ENCODE measurements at regions not wholly inside any gene's neighbourhood (a gene's known extent, or its start where the extent isn't known, plus 50 kb on each side); places are given as distances from the start of the nearest gene placed in this dataset.

- Histone ChIP-seq H3K79me2 (ENCODE audit: control insufficient read depth in 1 of 2, insufficient read depth in 2 of 2, low read length in 2 of 2) (no peaks in the 10 kb centered on the region), H3K4ac (replicated peaks; ENCODE audit: insufficient read length, low read depth, low read length) (no peak overlapping the region), H2BK15ac (ENCODE audit: low read length) (no peak overlapping the region), H3K23ac (ENCODE audit: insufficient read length) (no peak overlapping the region), H3K56ac (replicated peaks; ENCODE audit: insufficient read length, low read depth, low read length) (no peak overlapping the region), H3K79me1 (ENCODE audit: low read depth, low read length) (no peaks in the 10 kb centered on the region), H3K9ac (replicated peaks in 1 of 4; ENCODE audit: extremely low read depth in 1 of 4, low read depth in 3 of 4, low read length in 3 of 4) (no peak overlapping the region), H2BK12ac (ENCODE audit: low read depth, low read length) (no peak overlapping the region), H3K36me3 (ENCODE audit: control insufficient read depth in 2 of 4, insufficient read depth in 4 of 4, low read length in 3 of 4) (no peaks in the 10 kb centered on the region), H3K27me3 (replicated peaks in 1 of 4; ENCODE audit: control insufficient read depth in 3 of 4, extremely low read depth in 1 of 4, insufficient read depth in 3 of 4, low read length in 3 of 4) (no peaks in the 10 kb centered on the region; a peak in 2 of 7 replicates), H2BK120ac (replicated peaks; ENCODE audit: low read depth, low read length) (no peak overlapping the region), H3K14ac (ENCODE audit: insufficient read length) (no peak overlapping the region), H4K20me1 (replicated peaks in 1 of 2; ENCODE audit: control insufficient read depth in 1 of 2, insufficient read depth in 2 of 2, low read length in 2 of 2) (no peaks in the 10 kb centered on the region), H3K18ac (ENCODE audit: extremely low read depth, low read length) (no peak overlapping the region), H2AFZ (ENCODE audit: low read length) (no peak overlapping the region), H3K4me2 (ENCODE audit: insufficient read depth in 1 of 2, low read depth in 2 of 2, low read length in 2 of 2) (no peak overlapping the region; a peak in 1 of 4 replicates), H2BK5ac (ENCODE audit: low read depth, low read length) (no peak overlapping the region), H3K9me3 (ENCODE audit: insufficient read depth in 2 of 2, low read depth in 1 of 2, low read length in 1 of 2) (peaks cover 8 to 31% of the 10 kb centered on the region in 2 experiments; a peak in 3 of 4 replicates), H4K91ac (replicated peaks; ENCODE audit: insufficient read length, low read length) (no peak overlapping the region), H3K4me3 (ENCODE audit: extremely low read depth in 1 of 4, insufficient read depth in 2 of 4, low read depth in 3 of 4, low read length in 4 of 4) (no peak overlapping the region), H4K8ac (ENCODE audit: extremely low read depth, insufficient read depth, low read length) (no peak overlapping the region), H3K4me1 (replicated peaks in 1 of 4; ENCODE audit: control insufficient read depth in 3 of 4, insufficient read depth in 4 of 4, low read length in 3 of 4) (peaks cover 0 to 17% (median 0%) of the 10 kb centered on the region in 4 experiments; a peak in 4 of 7 replicates), H4K5ac (ENCODE audit: insufficient read length, low read depth, low read length) (no peak overlapping the region), H3K27ac (ENCODE audit: low read depth, low read length) (no peak overlapping the region), H3K23me2 (ENCODE audit: low read depth, low read length) (no peaks in the 10 kb centered on the region), H2AK5ac (ENCODE audit: low read depth, low read length) (no peak overlapping the region; the same call in 1 of the 2 replicates), H2BK20ac (ENCODE audit: low read length) (no peak overlapping the region)
- FAIRE-seq (no peak), DNase-seq (ENCODE audit: low read depth in 1 of 2, low spot score in 2 of 2) (no peak)
- ChIA-PET CTCF (ENCODE audit: partially characterized antibody) (no interaction called here), POLR2A (ENCODE audit: partially characterized antibody) (no interaction called here)
- WGBS, 2 experiments (ENCODE audit: extremely low coverage in 1 of 2, insufficient coverage in 1 of 2, insufficient read length in 1 of 2, insufficient replicate concordance in 2 of 2, low coverage in 1 of 2, low lambda C conversion rate in 2 of 2, missing lambda C conversion rate in 1 of 2) = 88% methylated on average over 8 of the region's 8 CpGs; no CpG with 5 or more reads in 1 of the 2 experiments
- TF ChIP-seq HDAC6 (IDR thresholded peaks at IDR 0.05; ENCODE audit: low read depth, low read length) = no peak
- no peak for TF ChIP-seq TEAD4 (IDR thresholded peaks at IDR 0.05; ENCODE audit: low read depth, low read length)
- no peak for TF ChIP-seq SIX5 (IDR thresholded peaks at IDR 0.05; ENCODE audit: low read depth, low read length)
- TF ChIP-seq CHD1 (IDR thresholded peaks at IDR 0.05; ENCODE audit: low read depth, low read length) = no peak
- TF ChIP-seq CHD2 (IDR thresholded peaks at IDR 0.05; ENCODE audit: low read length) = no peak
- TF ChIP-seq KDM1A (IDR thresholded peaks at IDR 0.05; ENCODE audit: borderline replicate concordance, low read length) = no peak
- no peak for TF ChIP-seq POLR2AphosphoS5 (IDR thresholded peaks at IDR 0.05; ENCODE audit: low read depth, low read length)
- no peak for TF ChIP-seq SRF (IDR thresholded peaks at IDR 0.05; ENCODE audit: low read depth, low read length)
- no peak for TF ChIP-seq POLR2A (IDR thresholded peaks at IDR 0.05; ENCODE audit: control extremely low read depth in 1 of 2, low read depth in 2 of 2, low read length in 2 of 2)
- no peak for TF ChIP-seq PHF8 (conservative IDR thresholded peaks at IDR 0.05; ENCODE audit: low read depth, low read length)
- TF ChIP-seq EGR1 (IDR thresholded peaks at IDR 0.05; ENCODE audit: borderline replicate concordance, low read depth, low read length) = no peak
- TF ChIP-seq CEBPB (IDR thresholded peaks at IDR 0.05; ENCODE audit: low read depth, low read length) = no peak
- no peak for TF ChIP-seq JUN (IDR thresholded peaks at IDR 0.05; ENCODE audit: low read depth, low read length)
- no peak for TF ChIP-seq TBP (IDR thresholded peaks at IDR 0.05; ENCODE audit: low read depth, low read length)
- TF ChIP-seq CBX5 (IDR thresholded peaks at IDR 0.05; ENCODE audit: low read depth, low read length) = no peak
- no peak for TF ChIP-seq SP2 (IDR thresholded peaks at IDR 0.05; ENCODE audit: low read length)
- TF ChIP-seq, protein P1, sequence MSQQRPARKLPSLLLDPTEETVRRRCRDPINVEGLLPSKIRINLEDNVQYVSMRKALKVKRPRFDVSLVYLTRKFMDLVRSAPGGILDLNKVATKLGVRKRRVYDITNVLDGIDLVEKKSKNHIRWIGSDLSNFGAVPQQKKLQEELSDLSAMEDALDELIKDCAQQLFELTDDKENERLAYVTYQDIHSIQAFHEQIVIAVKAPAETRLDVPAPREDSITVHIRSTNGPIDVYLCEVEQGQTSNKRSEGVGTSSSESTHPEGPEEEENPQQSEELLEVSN (IDR thresholded peaks at IDR 0.05) = no peak
- no peak for TF ChIP-seq SP1 (IDR thresholded peaks at IDR 0.05; ENCODE audit: low read depth, low read length)
Measured at GRCh38 chr2:240255165-240255491, 114.7 kb upstream of the OTOS start.

Measured in H1 (cell line).